NB4 (cell line): ENCODE measurements at regions not wholly inside any gene's neighbourhood (a gene's known extent, or its start where the extent isn't known, plus 50 kb on each side); places are given as distances from the start of the nearest gene placed in this dataset.

ENCODE experiments used
- CTCF ChIP-seq: IDR thresholded peaks from one replicate; pipeline ENCODE4 v1.5.1; 2012; ENCODE audit warnings: low read depth, low read length
- MAX ChIP-seq: IDR thresholded peaks from 2 replicates; pipeline ENCODE4 v1.6.1; 2011; ENCODE audit warnings: low read depth, low read length
- POLR2A ChIP-seq: IDR thresholded peaks from 2 replicates; pipeline ENCODE4 v1.6.1; 2011; ENCODE audit warnings: mild to moderate bottlenecking; ENCODE audit not compliant: insufficient read length; ENCODE audit errors: extremely low read depth

GRCh38 chr6:17001188-17001587 lies 100.7 kb upstream of the STMND1 start:
- TF ChIP-seq POLR2A (no peak), CTCF (no peak), MAX (no peak)
